GM19463 (cell line): ENCODE measurements at regions not wholly inside any gene's neighbourhood (a gene's known extent, or its start where the extent isn't known, plus 50 kb on each side); places are given as distances from the start of the nearest gene placed in this dataset.
"Not testable (repeated sequence)": the region's sequence is repeated elsewhere in the genome, so short reads cannot be mapped to it uniquely, and the experiment has no call there.

ENCODE experiments used
- ATAC-seq: cut with Tn5 transposase; IDR thresholded peaks from one replicate; pipeline ENCODE4 v1.9.1; 2021; ENCODE audit warnings: mild to moderate bottlenecking, moderate library complexity; ENCODE audit not compliant: unreplicated experiment

GRCh38 chr7:81155654-81156373 lies 237.0 kb upstream of the SEMA3C start:
- ATAC-seq = no peak

GRCh38 chr7:81154565-81154964 lies 235.7 kb upstream of the SEMA3C start:
- ATAC-seq = no peak

GRCh38 chr7:81152925-81153324 lies 234.1 kb upstream of the SEMA3C start:
- ATAC-seq = not testable (repeated sequence)

- no peak for ATAC-seq
Measured at GRCh38 chr7:81150951-81151361, 232.1 kb upstream of the SEMA3C start.

GRCh38 chr7:81143856-81144255 lies 225.0 kb upstream of the SEMA3C start:
- ATAC-seq = no peak

- not testable (repeated sequence) for ATAC-seq
Measured at GRCh38 chr7:81141257-81142205, 222.7 kb upstream of the SEMA3C start.

- ATAC-seq = no peak
Measured at GRCh38 chr7:81140775-81141174, 221.9 kb upstream of the SEMA3C start.

GRCh38 chr7:81140252-81140651 lies 221.4 kb upstream of the SEMA3C start:
- no peak for ATAC-seq

GRCh38 chr7:81138870-81139269 lies 220.0 kb upstream of the SEMA3C start:
- no peak for ATAC-seq

- ATAC-seq = no peak
Measured at GRCh38 chr7:81135324-81135723, 216.5 kb upstream of the SEMA3C start.

GRCh38 chr7:81128011-81128410 lies 209.2 kb upstream of the SEMA3C start:
- ATAC-seq = no peak

GRCh38 chr7:81120803-81121202 lies 202.0 kb upstream of the SEMA3C start:
- ATAC-seq = no peak

GRCh38 chr7:81120111-81120510 lies 201.3 kb upstream of the SEMA3C start:
- ATAC-seq = no peak

- no peak for ATAC-seq
Measured at GRCh38 chr7:81114633-81115032, 195.8 kb upstream of the SEMA3C start.

GRCh38 chr7:81112731-81113130 lies 193.9 kb upstream of the SEMA3C start:
- no peak for ATAC-seq

GRCh38 chr7:81111781-81112540 lies 193.1 kb upstream of the SEMA3C start:
- ATAC-seq = no peak

GRCh38 chr7:81111358-81111757 lies 192.5 kb upstream of the SEMA3C start:
- ATAC-seq = no peak

- ATAC-seq = no peak
Measured at GRCh38 chr7:81110673-81111072, 191.8 kb upstream of the SEMA3C start.

- no peak for ATAC-seq
Measured at GRCh38 chr7:81098213-81098612, 179.4 kb upstream of the SEMA3C start.

GRCh38 chr7:81094952-81095351 lies 176.1 kb upstream of the SEMA3C start:
- no peak for ATAC-seq

GRCh38 chr7:81081616-81082015 lies 162.8 kb upstream of the SEMA3C start:
- no peak for ATAC-seq
